T-cell (primary cell): ENCODE measurements at regions not wholly inside any gene's neighbourhood (a gene's known extent, or its start where the extent isn't known, plus 50 kb on each side); places are given as distances from the start of the nearest gene placed in this dataset.
"Not testable (repeated sequence)": the region's sequence is repeated elsewhere in the genome, so short reads cannot be mapped to it uniquely, and the experiment has no call there.

ENCODE experiments used
- ATAC-seq, 4 experiments: fragments of 200-7000 bp in 3 of 4; fragments of 150-1000 bp in 1 of 4; cut with Tn5 transposase; replicated peaks in 1 of 4; 1 replicate in 3 of 4; 2 replicates in 1 of 4; pipeline ENCODE4 v1.10.0; 2021; ENCODE audit warnings: moderate library complexity in 3 of 4, mild to moderate bottlenecking in 2 of 4, moderate number of reproducible peaks in 1 of 4
- CTCF ChIA-PET, 2 donors: fragments of 300-600 bp; sonication (Branson Sonifier 250); formaldehyde crosslinking; loops; one replicate each; lab custom pipeline; 2022; ENCODE audit warnings: antibody characterized with exemption in 2 of 2; lab: Charles Lee
- POLR2A ChIA-PET, 2 donors: fragments of 300-600 bp; sonication (Branson Sonifier 250); formaldehyde crosslinking; loops; one replicate each; lab custom pipeline; 2022; ENCODE audit warnings: antibody characterized with exemption in 2 of 2; lab: Charles Lee
- DNase-seq, 35 experiments: peaks; one replicate each; pipeline versions ENCODE4 v3.0.0 to v3.0.0-alpha.2; 2013 to 2023
- H3K27ac ChIP-seq: one replicate; pipeline ENCODE4 v1.5.1; 2013; ENCODE audit warnings: low read length
- H3K27me3 ChIP-seq, 2 experiments: replicated peaks in 1 of 2; 1 replicate in 1 of 2; 2 replicates in 1 of 2; pipeline versions ENCODE4 v1.6.1 to v1.7.0; 2013; ENCODE audit warnings: low read length in 1 of 2, mixed read lengths in 1 of 2; ENCODE audit not compliant: control insufficient read depth in 2 of 2, insufficient read depth in 2 of 2; ENCODE audit errors: extremely low read depth in 1 of 2
- H3K36me3 ChIP-seq, 2 donors: 1 replicate in 1 of 2; 2 replicates in 1 of 2; pipeline versions ENCODE4 v1.6.1 to v1.7.0; 2013; ENCODE audit warnings: low read length in 1 of 2; ENCODE audit not compliant: control insufficient read depth in 2 of 2, insufficient read depth in 1 of 2; ENCODE audit errors: extremely low read depth in 1 of 2
- H3K4me1 ChIP-seq, 2 experiments: 1 replicate in 1 of 2; 2 replicates in 1 of 2; pipeline versions ENCODE4 v1.6.1 to v1.7.0; 2013; ENCODE audit warnings: low read length in 2 of 2, mixed read lengths in 1 of 2; ENCODE audit not compliant: insufficient read depth in 2 of 2, control insufficient read depth in 1 of 2; ENCODE audit errors: extremely low read depth in 1 of 2
- H3K4me3 ChIP-seq, 2 donors: 1 replicate in 1 of 2; 2 replicates in 1 of 2; pipeline versions ENCODE4 v1.5.1 to v1.7.0; 2013; ENCODE audit warnings: mild to moderate bottlenecking in 2 of 2, low read length in 1 of 2, moderate library complexity in 1 of 2; ENCODE audit not compliant: control insufficient read depth in 1 of 2; ENCODE audit errors: extremely low read depth in 1 of 2
- H3K9me3 ChIP-seq: 2 replicates; pipeline ENCODE4 v1.7.0; 2013
- H3K27ac Mint-ChIP-seq, 2 donors: one replicate each; pipeline ENCODE4 v1.8.0; 2020 to 2021; ENCODE audit warnings: mild to moderate bottlenecking in 2 of 2, mixed read lengths in 2 of 2
- H3K27me3 Mint-ChIP-seq, 2 donors: one replicate each; pipeline ENCODE4 v1.8.0; 2021 to 2022; ENCODE audit warnings: mixed read lengths in 2 of 2
- H3K36me3 Mint-ChIP-seq: one replicate; pipeline ENCODE4 v1.8.0; 2021; ENCODE audit warnings: mixed read lengths
- H3K4me1 Mint-ChIP-seq, 3 donors: one replicate each; pipeline ENCODE4 v1.8.0; 2020 to 2022; ENCODE audit warnings: mixed read lengths in 3 of 3, mild to moderate bottlenecking in 1 of 3
- H3K4me3 Mint-ChIP-seq, 3 donors: one replicate each; pipeline ENCODE4 v1.8.0; 2020 to 2022; ENCODE audit warnings: mild to moderate bottlenecking in 3 of 3, mixed read lengths in 3 of 3, moderate library complexity in 3 of 3
- H3K9me3 Mint-ChIP-seq, 3 donors: one replicate each; pipeline ENCODE4 v1.8.0; 2020 to 2022; ENCODE audit warnings: mixed read lengths in 3 of 3
- WGBS: methylation state at CpG from one replicate; pipeline ENCODE4 v1.1.5; 2013; ENCODE audit warnings: missing lambda C conversion rate; ENCODE audit not compliant: insufficient coverage; 5-methylcytosine and 5-hydroxymethylcytosine counted together

- H3K4me3 ChIP-seq, H3K9me3 ChIP-seq, DNase-seq, H3K27ac Mint-ChIP-seq, CTCF ChIA-PET, H3K9me3 Mint-ChIP-seq, H3K4me1 Mint-ChIP-seq, H3K36me3 ChIP-seq, H3K36me3 Mint-ChIP-seq, H3K4me3 Mint-ChIP-seq, H3K4me1 ChIP-seq, H3K27ac ChIP-seq, POLR2A ChIA-PET, H3K27me3 ChIP-seq, ATAC-seq: not testable (repeated sequence)
- peaks cover 9 to 14% of the 10 kb centered on the region in 2 donors for H3K27me3 Mint-ChIP-seq
- 100% methylated on average over 2 of the region's 3 CpGs for WGBS
Observed at GRCh38 chr10:63848871-63849270, 327.7 kb downstream of the REEP3 start.

GRCh38 chr10:63862860-63863259, 341.7 kb downstream of the REEP3 start:
- ChIA-PET POLR2A (no interaction called here), CTCF (no interaction called here)
- WGBS, result no CpG with 5 or more reads among the region's 1 CpG
- Mint-ChIP-seq H3K4me3 (no peak overlapping the region), H3K4me1 (peaks cover 11 to 13% (median 12%) of the 10 kb centered on the region in 3 donors), H3K9me3 (peaks cover 0 to 10% (median 5%) of the 10 kb centered on the region in 3 donors), H3K27ac (no peak overlapping the region), H3K27me3 (peaks cover 28 to 47% of the 10 kb centered on the region in 2 donors), H3K36me3 (no peaks in the 10 kb centered on the region)
- ATAC-seq, result no peak
- Histone ChIP-seq H3K27me3 (peaks cover 0 to 18% of the 10 kb centered on the region in 2 experiments), H3K4me1 (peaks cover 0 to 6% of the 10 kb centered on the region in 2 experiments), H3K4me3 (no peak overlapping the region), H3K27ac (no peak overlapping the region), H3K36me3 (no peaks in the 10 kb centered on the region), H3K9me3 (no peaks in the 10 kb centered on the region)
- DNase-seq, result no peak

GRCh38 chr10:63865210-63865609, 344.0 kb downstream of the REEP3 start:
- CTCF ChIA-PET, result interaction anchor here in 1 of 2 donors (0.6 to 1.3 kb wide), 2 partner anchors 23 to 145 kb away, joined by 3 read pairs; no protein-coding TSS in a partner anchor
- Histone ChIP-seq H3K4me1 (peaks cover 0 to 6% of the 10 kb centered on the region in 2 experiments), H3K27me3 (peaks cover 0 to 18% of the 10 kb centered on the region in 2 experiments), H3K9me3 (no peaks in the 10 kb centered on the region), H3K36me3 (no peaks in the 10 kb centered on the region), H3K27ac (no peak overlapping the region), H3K4me3 (no peak overlapping the region)
- POLR2A ChIA-PET, result no interaction called here
- Mint-ChIP-seq H3K9me3 (no peaks in the 10 kb centered on the region), H3K4me1 (peaks cover 11 to 13% (median 12%) of the 10 kb centered on the region in 3 donors), H3K27me3 (peaks cover 26 to 47% of the 10 kb centered on the region in 2 donors), H3K4me3 (no peak overlapping the region), H3K36me3 (no peaks in the 10 kb centered on the region), H3K27ac (no peak overlapping the region)
- DNase-seq (no peak), ATAC-seq (no peak)
- 55% methylated on average over 4 of the region's 4 CpGs for WGBS

- ChIA-PET POLR2A (no interaction called here), CTCF (interaction anchor here (0.6 to 2.1 kb wide), 9 partner anchors 8 to 701 kb away, joined by 3 to 8 read pairs (median 5); no protein-coding TSS in a partner anchor)
- Mint-ChIP-seq H3K4me1 (peaks cover 11 to 13% (median 12%) of the 10 kb centered on the region in 3 donors), H3K27me3 (peaks cover 26 to 47% of the 10 kb centered on the region in 2 donors), H3K27ac (no peak overlapping the region), H3K4me3 (peak overlapping the region in 2 of 3 donors; percentile 21 to 46), H3K36me3 (no peaks in the 10 kb centered on the region), H3K9me3 (no peaks in the 10 kb centered on the region)
- peaks cover 0 to 18% of the 10 kb centered on the region in 2 experiments for H3K27me3 ChIP-seq
- WGBS, result 7% methylated on average over 13 of the region's 16 CpGs
- peaks cover 0 to 6% of the 10 kb centered on the region in 2 experiments for H3K4me1 ChIP-seq
- ATAC-seq, result peak; percentile 58 to 77 (median 67)
- H3K27ac ChIP-seq, result no peak overlapping the region
- DNase-seq, result peak in 21 of 35 experiments; percentile 1 to 47 (median 12)
- no peaks in the 10 kb centered on the region for H3K36me3 ChIP-seq
- no peaks in the 10 kb centered on the region for H3K9me3 ChIP-seq
- H3K4me3 ChIP-seq, result no peak overlapping the region
Observed at GRCh38 chr10:63866075-63866746, 345.0 kb downstream of the REEP3 start.

- Histone ChIP-seq H3K27me3 (peaks cover 0 to 18% of the 10 kb centered on the region in 2 experiments), H3K4me3 (no peak overlapping the region), H3K4me1 (peaks cover 0 to 6% of the 10 kb centered on the region in 2 experiments), H3K27ac (no peak overlapping the region), H3K9me3 (no peaks in the 10 kb centered on the region), H3K36me3 (no peaks in the 10 kb centered on the region)
- DNase-seq, result peak in 1 of 35 experiments; percentile 2
- Mint-ChIP-seq H3K4me3 (peak overlapping the region in 1 of 3 donors; percentile 46), H3K27me3 (peaks cover 29 to 47% of the 10 kb centered on the region in 2 donors), H3K27ac (no peak overlapping the region), H3K4me1 (peaks cover 11 to 13% (median 12%) of the 10 kb centered on the region in 3 donors), H3K36me3 (no peaks in the 10 kb centered on the region), H3K9me3 (no peaks in the 10 kb centered on the region)
- no CpG with 5 or more reads among the region's 2 CpGs for whole genome bisulfite sequencing
- CTCF ChIA-PET, result interaction anchor here (0.6 to 2.1 kb wide), 12 partner anchors 8 to 701 kb away, joined by 3 to 8 read pairs (median 4); no protein-coding TSS in a partner anchor
- POLR2A ChIA-PET, result no interaction called here
- peak in 2 of 4 experiments; percentile 42 to 53 for ATAC-seq
Observed at GRCh38 chr10:63866747-63867140, 345.5 kb downstream of the REEP3 start.

GRCh38 chr10:63878428-63878827, 357.2 kb downstream of the REEP3 start:
- Histone ChIP-seq H3K27ac (no peak overlapping the region), H3K27me3 (peaks cover 0 to 3% of the 10 kb centered on the region in 2 experiments), H3K4me3 (no peak overlapping the region), H3K9me3 (peaks cover 3% of the 10 kb centered on the region), H3K36me3 (no peaks in the 10 kb centered on the region), H3K4me1 (no peaks in the 10 kb centered on the region)
- DNase-seq, result no peak
- ChIA-PET POLR2A (no interaction called here), CTCF (no interaction called here)
- Mint-ChIP-seq H3K4me1 (no peaks in the 10 kb centered on the region), H3K36me3 (no peaks in the 10 kb centered on the region), H3K27me3 (peaks cover 0 to 8% of the 10 kb centered on the region in 2 donors), H3K27ac (no peak overlapping the region), H3K9me3 (peaks cover 0 to 29% (median 13%) of the 10 kb centered on the region in 3 donors), H3K4me3 (no peak overlapping the region)
- no peak for ATAC-seq
- no CpG with 5 or more reads among the region's 2 CpGs for WGBS
